ENCODE measurements at regions not wholly inside any gene's neighbourhood (a gene's known extent, or its start where the extent isn't known, plus 50 kb on each side); places are given as distances from the start of the nearest gene placed in this dataset.
A peak's percentile ranks its signal among the peaks of the same experiment; 100 is the strongest.

DNA sequence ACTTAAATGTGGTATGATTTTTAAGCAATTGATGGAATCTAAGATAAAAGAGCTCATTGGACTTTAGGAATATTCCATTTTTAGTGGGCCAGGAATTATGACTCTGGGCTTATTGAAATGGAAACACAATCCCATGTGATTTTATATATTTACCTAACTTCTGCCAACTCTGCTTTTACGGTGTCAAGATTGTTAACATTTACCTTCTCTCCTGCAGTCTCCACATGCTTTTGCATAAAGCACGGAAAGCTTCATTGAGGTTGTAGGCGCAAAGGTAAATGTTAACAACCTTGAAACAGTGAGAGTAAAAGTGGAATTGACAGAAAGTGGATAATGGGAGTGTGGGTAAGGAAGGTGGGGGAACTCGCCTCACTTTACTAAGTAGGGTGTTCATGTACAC, 468.1 kb downstream of the PMP22 start:
- DNase-seq, result no peak

GRCh38 chr17:14794961-14795360, 470.2 kb downstream of the PMP22 start:
- no peak for DNase-seq

GRCh38 chr17:14793237-14793636, 471.9 kb downstream of the PMP22 start:
- DNase-seq, result no peak

DNA sequence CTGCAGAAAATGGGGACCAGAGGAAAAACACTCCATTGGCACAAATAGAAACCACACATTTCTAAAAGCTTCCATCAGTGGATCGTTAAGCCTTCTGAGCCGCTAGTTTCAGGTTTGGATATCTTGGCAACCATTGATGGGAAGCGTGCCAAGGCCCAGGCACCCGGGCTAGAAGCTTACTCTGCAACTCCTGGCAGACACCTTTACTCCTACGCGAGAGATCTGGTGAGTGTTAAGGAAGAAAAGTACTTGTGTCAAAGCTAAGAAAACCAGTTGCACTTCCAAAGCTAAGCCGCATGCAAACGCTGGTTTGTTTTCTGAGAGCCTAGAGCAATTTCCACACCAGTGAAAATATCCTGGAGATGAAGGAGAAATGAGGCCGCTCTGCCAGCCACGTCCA, 472.4 kb downstream of the PMP22 start:
- no peak for DNase-seq

DNA sequence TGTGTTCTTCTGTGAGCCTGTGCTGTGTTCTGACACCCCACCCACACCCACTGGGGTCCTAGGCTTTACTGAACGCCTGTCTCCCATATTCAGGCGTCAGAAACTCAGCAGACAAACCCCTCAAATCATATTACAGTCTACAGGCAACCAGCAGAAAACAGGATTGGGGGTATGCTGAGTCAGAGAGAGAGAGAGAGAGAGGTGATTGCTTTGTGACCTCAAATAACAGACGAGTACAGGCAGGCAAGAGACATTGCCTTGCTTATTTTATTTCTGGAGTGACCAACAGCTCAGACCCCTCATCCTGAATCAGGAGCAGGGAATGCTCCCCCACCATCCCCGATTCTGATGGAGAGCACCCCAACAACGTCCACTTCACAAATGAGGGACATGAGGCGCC, 473.9 kb downstream of the PMP22 start:
- DNase-seq, result no peak

GRCh38 chr17:14790521-14790920, 474.6 kb downstream of the PMP22 start:
- no peak for DNase-seq

DNA sequence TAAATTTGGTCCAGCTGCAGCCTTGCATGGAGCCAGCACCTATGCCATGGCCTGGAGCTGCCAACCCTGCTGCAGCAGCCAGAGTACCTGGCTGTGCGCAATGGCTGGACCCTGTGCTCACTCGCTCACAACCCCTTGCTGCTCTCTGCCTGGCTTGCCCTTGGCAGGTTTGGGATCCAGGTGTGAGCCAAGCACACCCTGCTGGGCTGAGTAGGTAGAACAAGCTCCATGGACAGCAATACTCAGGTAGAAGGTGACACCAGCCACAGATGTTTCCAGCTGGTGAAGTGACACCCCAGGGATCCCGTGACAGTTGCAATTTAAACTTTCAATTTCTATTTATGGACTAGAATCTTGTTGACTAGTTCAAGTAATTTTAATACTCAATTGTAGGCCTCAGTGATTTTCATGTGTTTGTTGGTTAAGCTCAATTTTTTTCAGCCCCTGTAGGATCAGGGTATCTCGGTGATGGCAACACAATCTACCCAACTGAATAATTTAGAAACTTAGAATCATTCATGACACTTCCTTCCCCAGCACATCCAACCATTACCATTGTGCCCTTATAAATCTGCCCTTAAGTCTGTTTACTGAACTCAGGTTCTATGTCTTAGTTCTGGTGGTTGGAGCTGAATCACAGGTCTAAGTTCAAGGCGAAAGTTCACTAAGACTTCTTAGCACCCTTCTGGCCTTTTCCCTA, 480.0 kb downstream of the PMP22 start:
- no peak for DNase-seq

- no peak for DNase-seq
Measured at GRCh38 chr17:14781123-14781522, 480.2 kb downstream of the HS3ST3B1 start.

DNA sequence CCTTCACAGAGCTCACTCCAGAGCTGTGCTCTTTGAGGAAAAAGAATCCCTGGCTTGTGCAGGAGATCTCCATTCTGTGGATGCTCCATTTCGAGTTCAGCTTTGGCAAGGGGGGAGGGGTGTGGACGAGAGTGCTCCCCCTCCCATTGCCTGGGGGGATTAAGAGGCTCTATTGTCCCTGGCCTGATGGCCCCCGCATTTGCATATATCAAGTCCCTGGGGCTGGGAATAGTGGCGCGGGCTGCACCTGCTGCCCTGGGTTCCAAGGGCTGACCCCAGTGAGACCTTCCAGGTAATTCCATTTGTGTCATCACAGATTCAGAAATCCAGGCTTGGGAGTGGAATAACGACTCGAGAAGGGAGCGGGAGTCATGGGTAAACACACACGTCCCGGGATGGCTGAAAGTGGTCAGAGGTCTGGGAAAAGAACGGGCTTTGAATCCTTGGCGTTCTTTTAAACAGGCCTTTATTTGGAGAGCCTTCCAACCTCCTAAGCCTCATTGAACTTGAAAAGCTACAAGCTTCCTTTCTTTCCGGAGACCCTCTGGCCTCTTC, 479.3 kb downstream of the HS3ST3B1 start:
- no peak for DNase-seq

DNA sequence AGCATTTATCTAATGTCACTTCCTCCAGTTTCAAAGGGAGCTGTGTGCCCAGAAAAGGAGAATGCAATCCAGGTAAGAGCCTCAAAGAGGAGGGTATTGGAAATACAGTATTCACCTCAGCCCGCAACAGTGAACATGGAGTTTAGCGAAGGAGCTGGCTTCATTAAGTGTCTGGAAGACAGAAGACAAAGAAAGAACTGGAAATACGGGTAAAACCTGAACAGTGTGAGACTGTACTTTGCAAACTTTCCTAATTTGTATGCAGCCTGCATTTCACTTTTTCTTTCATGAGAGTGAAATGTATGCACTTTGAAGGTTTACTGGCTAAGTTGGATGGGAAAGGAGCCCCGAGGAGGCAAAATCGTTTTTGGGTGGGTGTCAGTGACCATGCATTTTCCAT, 478.4 kb downstream of the HS3ST3B1 start:
- no peak for DNase-seq

DNA sequence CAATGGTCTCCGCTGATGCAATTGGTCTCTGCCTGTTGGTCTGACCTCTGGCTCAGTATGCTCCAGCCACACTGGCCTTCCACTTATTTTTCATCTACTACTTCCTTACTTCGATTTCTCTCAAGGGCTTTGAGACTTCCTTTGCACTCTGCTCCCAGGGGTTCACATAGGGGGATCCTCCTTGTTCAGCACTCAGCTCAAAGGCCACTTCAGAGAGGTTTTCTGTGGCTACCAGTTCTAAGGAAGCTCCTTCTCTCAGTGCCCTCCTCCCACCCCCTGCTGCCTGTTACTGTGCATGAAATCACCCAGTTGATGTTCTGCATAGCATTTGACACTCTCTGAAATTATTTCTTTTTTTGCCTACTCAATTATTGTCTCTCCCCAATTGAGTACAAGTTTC, 476.4 kb downstream of the HS3ST3B1 start:
- no peak for DNase-seq

DNA sequence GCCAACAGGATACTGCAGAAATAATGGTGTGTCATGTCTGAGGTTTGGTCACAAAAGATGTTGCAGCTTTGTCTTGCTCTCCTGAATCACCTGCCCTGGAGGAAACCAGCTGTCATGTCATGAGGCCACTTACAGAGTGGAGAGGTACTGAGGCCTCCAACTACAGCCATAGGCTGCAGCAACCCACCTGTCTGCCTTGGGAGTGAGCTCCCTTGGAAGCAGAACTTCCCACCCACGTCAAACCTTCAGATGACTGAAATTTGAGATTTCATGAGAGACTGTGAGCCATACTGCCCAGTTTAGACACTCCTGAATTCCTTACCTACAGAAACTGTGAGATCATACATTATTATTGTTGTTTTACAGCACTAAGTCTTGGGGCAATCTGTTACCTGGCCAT, 475.9 kb downstream of the HS3ST3B1 start:
- DNase-seq, result no peak

DNA sequence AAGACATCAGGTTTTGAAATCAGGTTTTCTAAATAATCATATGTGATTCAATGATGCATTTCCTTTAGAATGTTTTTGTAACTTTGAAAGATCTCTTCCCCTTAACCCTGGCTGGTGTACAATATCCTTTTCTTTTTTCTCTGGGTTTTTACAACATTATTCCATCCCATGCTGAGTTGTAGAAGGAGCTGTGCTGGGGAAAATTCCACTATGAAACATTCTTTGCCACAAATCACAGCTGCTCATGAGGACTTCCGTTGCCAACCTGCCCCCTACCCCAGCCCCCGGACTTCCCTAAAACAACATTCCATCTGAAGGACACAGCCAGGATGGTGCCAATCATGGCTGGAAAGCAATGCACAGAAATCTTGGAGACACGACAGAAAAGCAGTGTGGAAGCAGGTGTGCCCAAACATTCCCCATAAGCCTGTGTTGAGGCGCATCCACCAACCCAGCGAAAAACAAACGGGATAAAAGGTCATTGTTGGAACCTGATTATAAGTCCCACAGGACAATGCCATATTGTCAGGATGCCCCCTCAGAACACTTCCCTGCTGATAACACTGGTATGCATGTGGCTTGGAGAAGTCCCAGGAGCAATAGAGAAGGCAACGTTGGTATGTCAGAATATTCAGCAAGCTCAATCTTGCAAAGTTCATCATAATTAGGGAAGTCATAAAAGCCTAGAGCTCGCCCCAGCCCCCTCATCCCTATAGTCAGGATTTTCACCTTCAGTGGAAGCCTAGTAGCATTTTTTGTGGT, 475.0 kb downstream of the HS3ST3B1 start:
- no peak for DNase-seq

DNA sequence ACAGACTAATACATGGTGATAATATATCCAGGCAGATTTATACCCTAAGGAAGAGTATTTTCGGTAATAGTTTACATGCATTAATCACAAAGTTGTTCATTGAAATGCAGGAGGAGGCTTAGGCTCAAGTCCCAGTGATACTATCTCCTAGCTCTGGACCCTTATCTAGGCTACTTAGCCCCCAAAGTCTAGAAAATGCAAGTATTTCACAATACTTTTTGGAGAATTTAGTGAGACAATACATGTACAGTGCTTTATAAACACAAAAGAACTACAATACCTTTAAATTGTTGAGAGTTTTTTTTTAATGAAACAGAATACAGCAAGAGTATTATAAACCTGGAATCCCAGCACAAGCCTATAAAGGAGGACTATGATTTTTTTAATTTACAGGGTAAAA, 473.9 kb downstream of the HS3ST3B1 start:
- no peak for DNase-seq

GRCh38 chr17:14772776-14773175, 471.9 kb downstream of the HS3ST3B1 start:
- no peak for DNase-seq

DNA sequence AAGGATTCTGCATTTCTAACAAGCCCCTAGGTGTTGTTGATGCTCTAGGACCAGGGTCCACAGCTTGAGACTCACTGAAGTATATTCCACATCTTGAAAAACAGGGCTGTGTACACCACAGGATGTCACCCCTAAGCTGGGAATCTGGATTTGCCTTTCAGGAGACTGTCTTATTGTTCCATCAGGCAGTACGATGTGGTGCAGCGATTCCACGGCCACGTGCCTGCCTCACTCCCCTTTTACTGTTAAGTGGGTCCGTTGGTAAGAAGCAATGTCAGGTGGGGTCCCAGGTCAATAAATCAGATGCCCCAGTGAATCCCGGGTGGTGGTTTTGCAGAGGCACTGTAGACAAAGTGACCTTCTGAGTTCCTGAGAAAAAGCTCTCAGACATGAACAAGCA, 470.7 kb downstream of the HS3ST3B1 start:
- DNase-seq, result no peak

DNA sequence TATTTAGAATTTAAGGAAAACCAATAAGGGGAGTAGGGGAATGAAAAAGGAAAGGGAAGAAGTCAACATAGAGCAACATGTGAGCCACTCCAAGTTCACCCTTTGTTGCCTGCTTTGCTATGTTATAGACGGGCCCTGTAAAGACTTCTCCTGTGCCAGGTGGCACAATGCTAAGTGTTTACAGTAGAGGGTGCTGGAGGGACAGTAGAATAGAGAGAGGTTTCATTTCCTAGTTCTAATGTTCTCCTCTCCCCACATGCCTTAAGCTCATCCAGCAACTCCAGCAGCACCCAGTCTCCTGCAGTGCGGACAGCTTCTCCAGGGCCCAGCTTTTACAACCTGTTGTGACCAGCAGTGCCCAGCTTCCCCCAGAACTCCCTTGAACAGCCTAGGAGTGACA, 468.0 kb downstream of the HS3ST3B1 start:
- DNase-seq, result no peak

DNA sequence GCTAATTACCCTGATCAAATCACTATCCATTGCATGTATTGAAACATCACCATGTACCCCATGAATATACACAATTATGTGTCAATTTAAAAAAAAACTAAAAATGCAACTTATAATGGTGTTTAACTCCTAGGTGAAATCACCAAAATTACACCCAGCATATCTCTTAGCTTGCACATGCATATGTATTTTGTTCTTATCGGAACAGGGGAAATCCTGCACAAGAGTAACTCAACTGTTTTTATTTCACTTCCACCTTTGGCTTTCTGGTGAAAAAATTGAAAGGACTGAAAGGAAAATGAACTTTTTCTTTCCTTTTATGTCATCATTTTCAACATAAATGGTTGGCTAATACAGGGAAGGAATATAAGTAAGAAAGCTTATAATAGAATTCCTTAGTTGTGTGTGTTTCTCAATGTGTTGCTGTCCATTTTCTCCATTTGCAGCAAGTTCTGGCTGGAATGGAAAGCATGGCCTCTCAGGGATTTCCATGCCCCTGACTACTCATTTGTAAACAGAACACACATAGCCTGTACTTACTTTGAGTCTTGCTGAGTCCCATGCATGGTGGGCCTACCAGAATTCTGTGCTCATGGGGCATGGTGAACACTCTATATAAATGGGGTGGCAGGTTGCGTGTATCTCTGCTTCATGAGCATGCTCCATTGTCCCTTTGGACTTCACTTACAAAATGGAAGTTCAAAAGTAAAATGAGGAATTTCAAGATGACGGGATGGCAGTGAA, 462.0 kb downstream of the HS3ST3B1 start:
- DNase-seq, result no peak

GRCh38 chr17:14760719-14761411, 460.0 kb downstream of the HS3ST3B1 start:
- peak; percentile 68 for DNase-seq

- no peak for DNase-seq
Measured at GRCh38 chr17:14760212-14760611, 459.3 kb downstream of the HS3ST3B1 start.

DNA sequence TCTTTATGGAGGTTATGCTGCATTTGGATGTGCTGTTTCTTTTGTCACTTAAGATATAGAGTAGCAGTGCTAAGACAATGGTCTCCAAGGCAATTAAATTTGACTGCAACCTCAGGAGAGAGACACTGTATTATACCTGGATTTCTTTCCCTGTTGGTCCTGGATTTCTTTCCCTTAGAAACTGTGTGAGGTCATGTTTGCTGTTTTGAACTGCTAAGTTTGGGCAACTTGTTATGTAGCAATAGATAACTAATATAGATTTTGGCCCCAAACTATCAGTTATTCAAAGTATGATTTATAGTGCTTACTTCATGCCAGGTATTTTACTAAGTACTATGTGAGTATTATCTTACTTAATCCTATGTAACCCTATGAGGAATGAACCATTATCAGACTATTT, 458.4 kb downstream of the HS3ST3B1 start:
- DNase-seq, result no peak

DNA sequence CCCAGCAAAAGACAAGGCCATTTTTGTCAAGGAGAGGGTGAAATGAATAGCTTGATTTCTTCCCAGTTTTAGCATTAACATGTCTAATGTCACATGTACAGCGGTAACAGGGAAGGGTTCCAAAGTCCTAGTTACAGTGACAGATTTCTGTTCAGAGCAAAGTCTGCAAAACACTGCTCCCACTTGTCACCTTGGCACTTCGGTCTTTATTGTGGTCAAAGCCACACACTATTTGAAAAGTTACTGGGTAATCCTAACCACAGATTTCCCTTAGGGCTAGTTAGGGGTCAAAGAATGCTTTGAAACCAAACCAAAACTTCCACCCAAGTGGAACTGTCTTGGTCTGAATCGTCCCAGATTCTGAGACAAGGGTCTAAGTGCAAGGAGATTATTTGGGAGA, 455.6 kb downstream of the HS3ST3B1 start:
- DNase-seq, result no peak

- DNase-seq, result no peak
Measured at GRCh38 chr17:14755002-14755401, 454.1 kb downstream of the HS3ST3B1 start.

Measured in kidney glomerular epithelial cell (primary cell).